AG09319 (cell line): ENCODE measurements at regions not wholly inside any gene's neighbourhood (a gene's known extent, or its start where the extent isn't known, plus 50 kb on each side); places are given as distances from the start of the nearest gene placed in this dataset.
"Not testable (repeated sequence)": the region's sequence is repeated elsewhere in the genome, so short reads cannot be mapped to it uniquely, and the experiment has no call there.

ENCODE experiments used
- DNase-seq: peaks from one replicate; pipeline ENCODE4 v3.0.0-alpha.2; 2010; ENCODE audit warnings: low read depth; ENCODE audit errors: extremely low read depth
- TF ChIP-seq, protein P1 (sequence below): IDR thresholded peaks from 2 replicates; pipeline ENCODE4 v1.5.1; 2011; ENCODE audit warnings: low read depth, mild to moderate bottlenecking, inconsistent platforms, low read length, moderate library complexity

DNA sequence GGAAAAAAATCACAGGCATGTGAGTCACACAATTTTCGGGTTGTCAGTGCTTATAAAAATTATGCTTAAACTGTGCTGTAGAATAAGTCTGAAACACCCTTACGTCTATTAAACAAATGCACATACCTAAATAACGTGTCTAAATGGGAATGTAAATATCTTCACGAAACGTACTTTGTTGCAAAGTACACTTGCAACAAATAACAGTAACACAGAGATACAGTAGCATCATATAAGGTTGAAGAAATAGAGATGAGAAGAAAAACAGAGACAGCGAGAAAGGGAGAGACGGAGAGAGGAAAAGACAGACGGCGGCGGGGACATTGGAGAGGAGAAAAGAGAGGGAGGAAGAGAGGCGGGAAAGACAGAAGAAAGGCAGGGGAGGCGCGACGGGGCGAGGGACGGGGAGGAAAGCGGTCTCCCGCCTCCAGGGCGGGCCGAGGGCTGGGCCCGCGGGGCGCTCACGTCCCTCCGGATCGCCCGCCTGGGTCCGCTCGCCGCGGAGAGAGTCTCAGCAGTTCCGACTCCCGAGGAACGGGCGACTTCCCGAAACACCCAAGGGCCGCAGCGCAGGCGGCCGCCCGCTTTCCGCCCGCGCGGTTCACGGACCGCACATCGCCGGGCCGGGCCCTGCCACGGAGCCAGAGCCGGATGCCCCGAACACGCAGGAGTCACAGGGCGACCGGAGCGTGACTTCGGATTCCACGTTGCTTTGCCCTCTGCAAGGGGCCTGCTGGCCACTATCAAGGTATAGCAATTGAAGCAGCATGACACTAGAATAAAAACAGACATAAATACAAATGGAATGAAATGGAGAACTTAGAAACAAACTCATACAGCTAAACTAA, 153.4 kb downstream of the LMLN start:
- TF ChIP-seq, protein P1, sequence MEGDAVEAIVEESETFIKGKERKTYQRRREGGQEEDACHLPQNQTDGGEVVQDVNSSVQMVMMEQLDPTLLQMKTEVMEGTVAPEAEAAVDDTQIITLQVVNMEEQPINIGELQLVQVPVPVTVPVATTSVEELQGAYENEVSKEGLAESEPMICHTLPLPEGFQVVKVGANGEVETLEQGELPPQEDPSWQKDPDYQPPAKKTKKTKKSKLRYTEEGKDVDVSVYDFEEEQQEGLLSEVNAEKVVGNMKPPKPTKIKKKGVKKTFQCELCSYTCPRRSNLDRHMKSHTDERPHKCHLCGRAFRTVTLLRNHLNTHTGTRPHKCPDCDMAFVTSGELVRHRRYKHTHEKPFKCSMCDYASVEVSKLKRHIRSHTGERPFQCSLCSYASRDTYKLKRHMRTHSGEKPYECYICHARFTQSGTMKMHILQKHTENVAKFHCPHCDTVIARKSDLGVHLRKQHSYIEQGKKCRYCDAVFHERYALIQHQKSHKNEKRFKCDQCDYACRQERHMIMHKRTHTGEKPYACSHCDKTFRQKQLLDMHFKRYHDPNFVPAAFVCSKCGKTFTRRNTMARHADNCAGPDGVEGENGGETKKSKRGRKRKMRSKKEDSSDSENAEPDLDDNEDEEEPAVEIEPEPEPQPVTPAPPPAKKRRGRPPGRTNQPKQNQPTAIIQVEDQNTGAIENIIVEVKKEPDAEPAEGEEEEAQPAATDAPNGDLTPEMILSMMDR, result no peak
- DNase-seq, result no peak

- not testable (repeated sequence) for DNase-seq
These were observed 154.5 kb downstream of the LMLN start for GRCh38 chr3:198114516-198114915.

- DNase-seq, result not testable (repeated sequence)
These were observed 162.2 kb downstream of the LMLN start for GRCh38 chr3:198122184-198122583.

DNA sequence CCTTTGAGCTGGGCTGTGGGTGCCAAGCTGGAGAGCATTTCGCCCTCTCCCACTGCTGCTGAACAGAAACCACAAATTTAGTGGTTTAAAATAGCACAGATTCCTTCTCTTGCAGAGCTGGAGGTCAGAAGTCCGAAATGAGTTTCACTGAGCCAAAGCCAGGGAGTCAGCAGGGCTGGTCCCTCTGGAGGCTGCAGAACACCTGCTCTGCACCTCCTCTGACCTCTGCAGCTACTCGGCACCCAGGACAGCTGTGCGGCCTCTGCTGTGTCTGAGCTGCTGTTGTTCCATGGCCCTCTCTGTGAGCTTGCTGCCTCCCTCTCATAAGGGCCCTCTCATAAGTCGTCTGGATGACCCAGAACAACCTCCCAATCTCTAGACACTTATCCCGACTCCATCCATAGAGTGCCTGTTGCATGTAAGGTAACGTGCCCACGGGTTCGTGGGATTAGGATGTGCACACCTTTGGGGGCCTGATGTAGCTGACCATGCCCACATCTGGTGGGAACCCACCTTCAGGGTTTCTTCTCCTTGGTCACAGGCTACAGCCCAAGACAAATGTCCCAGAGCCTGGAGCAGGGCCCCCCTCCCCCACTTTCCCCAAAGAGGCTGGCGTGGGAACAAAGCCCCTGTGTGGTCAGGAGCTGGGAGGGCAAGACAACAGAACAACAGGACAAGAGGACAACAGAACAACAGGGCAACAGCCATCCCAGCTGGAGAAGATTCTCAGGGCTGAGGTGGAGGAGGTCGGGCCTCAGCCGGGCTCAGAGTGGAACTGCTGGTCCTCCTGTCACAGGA, 177.2 kb downstream of the LMLN start:
- DNase-seq, result not testable (repeated sequence)

DNA sequence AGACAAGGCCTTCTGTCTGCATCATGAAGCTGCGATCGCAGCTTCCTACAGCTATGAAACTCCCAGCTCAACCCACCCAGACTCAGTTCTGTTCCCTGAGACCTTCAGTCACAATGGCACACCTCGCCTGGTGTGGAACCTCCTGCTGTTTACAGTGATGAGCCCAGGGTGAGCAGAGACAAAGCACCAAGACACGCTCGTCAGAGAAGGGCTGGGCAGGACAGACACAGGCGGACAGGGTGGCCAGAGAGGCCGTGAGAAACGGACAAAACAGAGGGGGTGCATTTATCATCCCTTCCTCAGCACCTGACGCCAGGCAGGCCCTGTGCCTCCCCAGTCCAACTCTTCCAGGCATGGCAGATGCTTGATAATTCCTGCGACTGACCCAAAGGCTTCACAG, 178.2 kb downstream of the LMLN start:
- not testable (repeated sequence) for DNase-seq

DNA sequence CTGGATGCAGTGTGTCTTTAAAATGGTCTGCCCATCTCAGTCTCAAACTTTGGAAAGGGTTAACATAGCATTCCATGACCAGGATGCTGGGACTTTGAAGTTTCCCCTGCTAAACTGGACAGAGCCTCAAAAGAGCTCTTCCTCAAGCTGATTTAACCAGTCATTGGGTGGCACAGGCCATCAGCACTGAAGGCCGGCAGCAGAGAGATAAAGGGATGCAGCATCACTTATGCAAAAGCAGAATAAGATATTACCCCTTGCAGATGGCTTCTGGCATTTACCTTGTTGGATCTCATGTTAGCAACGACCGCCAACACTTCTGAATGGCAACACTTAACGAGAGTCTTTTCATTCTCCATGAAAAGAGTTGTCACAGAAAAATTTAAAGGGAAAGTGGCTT, 179.0 kb downstream of the LMLN start:
- DNase-seq, result not testable (repeated sequence)

GRCh38 chr3:198139513-198140167, 179.6 kb downstream of the LMLN start:
- DNase-seq, result not testable (repeated sequence)

DNA sequence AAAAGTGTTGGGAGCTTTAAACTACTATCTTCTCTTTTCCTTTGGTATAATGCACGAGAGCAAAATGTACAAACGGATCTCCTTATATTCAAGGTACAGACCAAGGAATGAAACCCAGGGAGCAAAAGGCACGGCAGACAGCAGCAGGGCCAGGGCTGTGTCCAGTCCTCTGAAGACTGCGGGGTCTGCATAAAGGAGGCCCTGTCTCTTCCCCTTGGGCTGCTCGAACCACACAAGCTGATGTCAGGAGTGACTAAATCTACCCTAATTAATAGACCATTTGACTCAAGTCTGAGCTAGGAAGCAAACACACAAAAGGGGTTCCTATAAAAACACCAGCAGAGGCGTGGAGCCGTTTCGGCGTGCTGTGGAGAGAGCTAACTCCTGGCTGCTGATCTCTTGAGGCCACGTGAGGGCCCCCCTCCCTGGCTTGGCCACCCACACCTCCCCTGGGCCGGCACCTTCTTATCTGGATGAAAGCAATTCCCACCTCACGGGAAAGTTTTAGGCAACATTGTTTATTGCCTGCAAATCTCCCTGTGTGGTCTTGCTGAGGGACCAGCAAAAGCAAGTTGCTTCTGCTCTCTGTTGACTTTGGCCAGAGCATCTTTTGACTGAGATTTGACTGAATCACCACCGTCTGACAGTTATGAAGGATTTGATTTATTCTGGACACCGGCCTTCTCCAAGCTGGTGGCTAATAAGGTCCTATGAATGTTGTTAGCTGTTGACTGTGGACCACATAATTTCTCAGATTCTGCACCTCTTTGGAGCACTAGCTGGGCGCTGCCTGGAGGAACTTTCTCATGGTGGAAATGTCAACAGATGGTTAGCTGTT, 183.5 kb downstream of the LMLN start:
- not testable (repeated sequence) for DNase-seq

GRCh38 chr3:198145231-198145784, 185.3 kb downstream of the LMLN start:
- not testable (repeated sequence) for DNase-seq

DNA sequence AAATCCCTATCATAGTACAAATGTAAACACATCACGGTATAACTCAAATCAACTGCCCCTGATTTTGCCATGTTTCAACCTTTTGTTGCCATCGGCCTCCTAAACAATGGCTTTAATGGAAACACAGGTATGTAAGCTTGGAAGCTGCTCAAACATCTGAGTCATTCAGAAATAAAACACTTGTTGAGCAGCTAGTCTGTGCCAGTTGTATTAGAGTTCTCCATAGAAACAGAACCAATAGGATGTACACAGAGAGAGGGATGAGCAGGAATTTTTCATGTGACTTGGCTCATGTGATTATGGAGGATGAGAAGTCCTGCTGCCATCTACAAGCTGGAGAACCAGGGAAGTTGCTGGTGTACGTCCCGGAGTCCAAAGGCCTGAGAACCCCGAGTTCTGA, 186.1 kb downstream of the LMLN start:
- DNase-seq, result not testable (repeated sequence)

- not testable (repeated sequence) for DNase-seq
These were observed 186.6 kb downstream of the LMLN start for GRCh38 chr3:198146559-198147164.

DNA sequence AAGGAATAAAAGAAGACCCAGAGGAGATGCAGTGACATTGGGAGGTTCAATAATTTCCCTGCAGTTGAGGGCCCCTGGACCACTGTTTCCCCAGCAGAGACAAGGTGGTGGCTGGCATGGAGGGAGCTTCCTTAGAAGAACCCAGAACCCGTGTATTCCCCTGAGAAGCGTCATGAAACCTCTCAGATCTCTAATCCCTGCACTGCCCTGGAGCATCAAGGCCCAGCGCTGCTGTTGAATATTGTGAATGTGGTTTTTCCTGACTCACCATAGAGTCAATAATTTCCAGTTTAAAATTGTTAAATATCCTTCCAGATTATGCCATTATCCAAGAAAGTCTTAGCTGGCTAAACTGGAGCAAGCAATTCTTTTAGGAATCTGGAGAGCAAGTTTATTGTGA, 187.2 kb downstream of the LMLN start:
- DNase-seq, result not testable (repeated sequence)

DNA sequence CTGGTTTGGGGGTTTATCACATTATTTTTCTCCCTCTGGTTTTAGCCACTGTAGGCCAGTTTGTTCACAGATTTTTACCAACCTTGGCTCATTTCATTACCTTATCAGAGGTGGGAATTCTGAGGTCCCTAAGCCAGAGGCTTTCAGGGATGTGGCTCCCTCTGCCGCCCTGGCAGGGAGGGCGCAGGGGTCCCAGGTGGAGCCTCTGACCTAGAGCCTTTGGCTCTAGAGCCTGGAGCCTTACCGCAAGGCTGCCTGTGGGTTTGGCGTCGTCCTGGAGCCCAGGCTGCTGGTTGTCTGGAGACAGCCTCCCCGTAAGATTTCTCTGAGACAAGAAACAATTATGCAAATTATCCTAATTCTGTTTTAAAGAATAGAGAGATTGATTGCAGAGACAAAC, 188.0 kb downstream of the LMLN start:
- DNase-seq, result not testable (repeated sequence)

GRCh38 chr3:198149904-198150303, 189.9 kb downstream of the LMLN start:
- not testable (repeated sequence) for DNase-seq

DNA sequence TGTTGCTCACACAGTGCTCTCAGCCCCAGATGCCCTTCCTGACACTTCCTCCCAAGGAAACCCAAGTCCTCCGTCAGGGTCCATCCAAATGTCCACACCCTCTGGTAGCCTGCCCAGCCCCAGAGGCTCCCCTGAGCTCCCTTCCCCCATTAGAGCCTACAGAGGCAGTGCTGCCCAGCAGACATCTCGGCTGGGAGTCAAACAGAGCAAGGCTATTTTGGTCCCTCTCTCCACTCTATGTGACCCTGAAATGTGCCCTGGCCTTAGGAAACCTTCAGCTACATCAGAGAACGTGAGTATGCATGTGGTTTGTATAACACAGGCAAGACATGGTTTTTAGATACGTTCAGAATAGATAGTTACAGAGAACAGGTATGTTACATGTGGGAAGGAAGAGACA, 191.8 kb downstream of the LMLN start:
- DNase-seq, result not testable (repeated sequence)

DNA sequence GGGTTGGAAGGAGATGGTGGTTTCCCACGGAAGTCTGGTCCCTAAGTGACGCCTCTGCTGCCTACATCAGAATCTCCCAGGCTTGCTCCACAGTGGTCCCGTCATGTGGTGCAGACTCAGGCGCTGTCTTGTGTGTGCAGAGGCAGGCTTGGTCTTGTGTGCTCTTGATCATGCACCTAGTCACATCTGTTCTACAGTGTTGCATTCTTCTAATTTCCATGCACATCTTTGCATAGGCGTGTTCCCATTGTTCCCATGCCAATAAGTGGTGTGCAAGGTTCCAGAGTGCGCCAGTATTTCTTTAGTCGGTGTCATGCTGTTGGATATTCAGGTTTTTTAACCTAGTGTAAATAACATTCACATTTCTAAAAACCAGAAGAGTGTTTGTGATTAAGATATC, 195.8 kb downstream of the LMLN start:
- DNase-seq, result not testable (repeated sequence)

DNA sequence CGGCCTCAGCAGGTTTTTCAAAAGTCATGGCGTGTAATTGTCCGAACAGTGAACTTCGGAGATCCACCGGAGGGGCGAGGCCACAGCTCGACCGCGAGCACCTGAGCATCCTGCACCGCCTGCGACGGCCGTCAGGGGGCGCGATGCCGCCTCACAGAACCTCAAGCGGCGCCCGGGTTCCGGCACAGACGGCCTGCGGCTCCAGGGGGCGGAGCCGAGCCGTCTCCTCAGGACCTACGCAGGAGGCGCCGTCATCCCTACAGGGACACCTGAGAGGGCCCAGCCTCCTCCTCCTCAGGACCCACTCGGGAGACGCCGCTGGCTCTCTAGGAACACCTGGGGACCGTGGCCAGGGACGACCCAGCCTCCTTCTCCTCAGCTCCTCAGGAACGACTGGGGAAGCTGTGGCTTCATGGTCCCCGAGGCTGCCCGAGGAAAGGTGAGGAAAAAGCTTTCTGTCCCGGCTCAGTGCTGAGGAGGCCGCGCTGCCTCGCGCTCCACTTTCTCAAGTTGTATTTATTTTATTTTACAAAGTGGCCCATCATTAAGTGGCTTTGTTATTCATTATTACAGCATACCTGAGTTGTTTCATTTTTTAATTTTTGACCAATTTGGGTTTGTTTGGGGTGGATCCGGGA, 197.3 kb downstream of the LMLN start:
- not testable (repeated sequence) for DNase-seq

DNA sequence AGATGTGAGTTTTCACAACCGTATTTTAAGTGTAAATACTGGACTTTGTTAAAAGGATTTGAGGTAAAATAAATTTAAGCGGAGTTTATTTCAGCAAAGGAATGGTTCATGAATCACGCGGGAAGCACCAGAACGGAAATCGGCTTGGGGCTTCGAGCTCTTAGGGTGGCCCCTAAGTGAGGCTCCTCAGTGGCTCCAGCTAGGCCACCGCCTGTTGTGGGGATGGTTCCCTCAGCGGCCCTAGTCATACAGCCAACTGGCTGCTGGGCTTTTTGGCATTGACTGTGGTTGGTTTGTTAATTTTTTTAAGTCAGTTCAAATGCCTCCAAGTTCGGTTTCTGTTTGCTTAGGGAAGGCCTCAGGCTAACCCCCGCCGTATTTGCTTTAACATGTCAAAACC, 198.0 kb downstream of the LMLN start:
- not testable (repeated sequence) for DNase-seq
